ENCODE measurements at regions not wholly inside any gene's neighbourhood (a gene's known extent, or its start where the extent isn't known, plus 50 kb on each side); places are given as distances from the start of the nearest gene placed in this dataset.
A peak's percentile ranks its signal among the peaks of the same experiment; 100 is the strongest.
"Not testable (repeated sequence)": the region's sequence is repeated elsewhere in the genome, so short reads cannot be mapped to it uniquely, and the experiment has no call there.

DNA sequence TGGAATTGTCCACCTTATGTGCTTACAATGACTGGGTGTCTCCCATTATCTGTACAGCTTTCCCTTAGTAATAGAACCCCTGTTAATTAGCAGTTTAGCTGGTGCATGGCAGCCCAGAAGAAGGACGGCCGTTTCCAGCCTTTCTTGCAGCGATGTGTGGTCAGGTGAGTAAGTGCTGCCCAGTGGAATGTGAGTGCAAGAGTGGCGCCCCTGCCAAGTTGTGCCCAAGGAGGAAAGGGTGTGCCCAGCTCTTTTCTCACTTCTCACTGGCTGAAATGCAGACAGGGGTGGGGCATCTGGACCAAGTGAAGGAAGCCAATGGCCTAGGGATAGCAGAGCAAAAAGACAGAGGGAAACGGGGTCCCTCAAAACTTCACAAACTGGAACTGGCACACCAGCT lies 296.8 kb downstream of the PREX1 start:
- DNase-seq (ENCODE audit: low spot score), result no peak

DNA sequence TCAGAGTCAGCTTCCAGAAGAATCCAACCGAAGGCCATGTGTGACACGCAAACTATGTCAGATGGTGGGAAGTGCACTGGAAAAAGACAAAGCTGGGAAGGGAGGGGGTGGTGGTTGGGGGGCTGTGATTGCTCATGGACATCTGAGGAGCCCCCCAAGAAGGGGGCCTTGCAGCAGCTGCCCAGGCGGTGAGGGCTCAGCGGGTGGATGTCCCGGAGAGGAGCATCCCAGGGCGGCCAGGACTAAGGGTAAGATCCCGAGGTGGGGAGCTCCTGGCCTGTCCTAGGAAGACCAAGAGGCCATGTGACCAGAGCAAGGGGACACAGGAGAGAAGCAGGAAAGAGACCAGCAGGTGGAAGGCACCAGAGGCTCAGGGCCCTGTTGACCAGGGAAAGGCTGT lies 299.5 kb downstream of the PREX1 start:
- no peak for DNase-seq (ENCODE audit: low spot score)

DNA sequence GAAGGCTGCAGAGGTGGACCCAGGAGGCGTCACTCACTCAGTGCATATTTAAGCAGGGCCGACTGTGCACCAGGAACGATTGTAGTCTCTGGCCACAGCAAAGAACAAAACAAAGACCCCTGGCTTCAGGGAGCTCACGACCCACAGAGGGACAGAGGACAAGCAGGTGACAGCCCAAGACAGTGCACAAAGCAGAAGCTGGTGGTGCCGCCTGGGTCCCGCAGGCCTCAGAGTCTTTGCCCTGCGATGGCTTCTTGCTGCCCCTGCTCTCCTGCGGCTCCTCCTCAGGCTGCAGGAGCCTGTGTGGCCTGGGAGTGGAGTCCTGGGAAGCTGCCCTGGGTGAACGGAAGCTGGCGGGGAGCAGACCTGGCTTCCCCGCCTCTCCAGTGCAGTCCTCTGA lies 300.0 kb downstream of the PREX1 start:
- DNase-seq (ENCODE audit: low spot score), result no peak

DNA sequence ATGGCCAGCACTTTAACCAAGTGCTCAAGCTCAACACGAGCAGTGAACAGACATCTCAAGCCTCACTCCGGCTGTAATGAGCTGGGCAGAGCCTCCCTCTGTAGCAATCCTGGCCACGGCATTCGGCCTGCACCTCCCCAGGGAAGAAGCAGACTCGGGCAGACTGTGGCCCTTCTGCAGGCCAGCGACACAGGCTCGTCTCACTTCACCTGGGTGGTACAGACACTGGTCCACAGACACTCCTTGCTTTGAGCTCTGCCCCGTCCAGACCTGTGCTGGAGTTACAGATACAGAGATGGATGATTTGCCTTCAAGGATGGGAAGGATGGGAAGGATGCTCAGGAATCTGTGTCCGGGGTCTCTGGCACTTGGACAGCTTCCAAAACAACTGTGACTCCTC lies 300.9 kb downstream of the PREX1 start:
- no peak for DNase-seq (ENCODE audit: low spot score)

DNA sequence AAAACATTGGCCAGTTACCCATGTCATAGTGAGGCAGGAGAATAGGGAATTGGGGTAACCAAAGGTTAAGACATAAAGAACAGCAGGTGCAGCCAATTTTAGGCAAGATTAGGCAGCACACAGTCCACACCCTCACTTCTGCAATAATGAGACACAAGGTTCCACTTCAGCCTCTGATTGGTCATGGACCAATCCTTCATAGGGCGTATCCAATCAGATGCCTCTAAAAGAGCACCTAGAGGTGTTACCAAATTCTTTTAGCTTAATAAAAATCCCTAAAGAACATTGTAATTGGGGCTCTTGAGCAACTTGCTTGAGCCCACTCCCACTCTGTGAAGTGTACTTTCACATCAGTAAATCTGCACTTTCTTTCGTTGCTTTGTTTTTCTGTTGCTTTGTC lies 302.4 kb downstream of the PREX1 start:
- DNase-seq (ENCODE audit: low spot score), result no peak

DNA sequence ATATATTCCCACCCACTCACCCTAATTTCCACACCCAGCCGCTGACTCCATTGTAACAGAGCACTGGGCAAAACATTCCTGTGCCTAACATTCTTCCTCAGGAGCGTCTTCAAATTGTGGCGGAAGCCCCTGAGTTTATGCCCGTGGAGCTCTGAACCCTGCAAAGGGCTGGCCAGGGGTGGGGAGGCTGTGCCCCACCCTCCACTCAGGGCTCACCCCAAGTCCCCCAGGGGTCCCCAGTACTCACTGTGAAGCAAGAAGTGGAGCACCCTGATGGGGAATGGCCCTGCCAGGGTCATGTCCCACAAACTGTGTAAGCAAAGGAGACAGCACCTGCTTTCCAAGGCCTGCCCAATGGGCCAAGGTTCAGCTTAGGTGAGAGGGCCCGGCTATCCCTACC lies 303.2 kb downstream of the PREX1 start:
- DNase-seq (ENCODE audit: low spot score), result no peak

DNA sequence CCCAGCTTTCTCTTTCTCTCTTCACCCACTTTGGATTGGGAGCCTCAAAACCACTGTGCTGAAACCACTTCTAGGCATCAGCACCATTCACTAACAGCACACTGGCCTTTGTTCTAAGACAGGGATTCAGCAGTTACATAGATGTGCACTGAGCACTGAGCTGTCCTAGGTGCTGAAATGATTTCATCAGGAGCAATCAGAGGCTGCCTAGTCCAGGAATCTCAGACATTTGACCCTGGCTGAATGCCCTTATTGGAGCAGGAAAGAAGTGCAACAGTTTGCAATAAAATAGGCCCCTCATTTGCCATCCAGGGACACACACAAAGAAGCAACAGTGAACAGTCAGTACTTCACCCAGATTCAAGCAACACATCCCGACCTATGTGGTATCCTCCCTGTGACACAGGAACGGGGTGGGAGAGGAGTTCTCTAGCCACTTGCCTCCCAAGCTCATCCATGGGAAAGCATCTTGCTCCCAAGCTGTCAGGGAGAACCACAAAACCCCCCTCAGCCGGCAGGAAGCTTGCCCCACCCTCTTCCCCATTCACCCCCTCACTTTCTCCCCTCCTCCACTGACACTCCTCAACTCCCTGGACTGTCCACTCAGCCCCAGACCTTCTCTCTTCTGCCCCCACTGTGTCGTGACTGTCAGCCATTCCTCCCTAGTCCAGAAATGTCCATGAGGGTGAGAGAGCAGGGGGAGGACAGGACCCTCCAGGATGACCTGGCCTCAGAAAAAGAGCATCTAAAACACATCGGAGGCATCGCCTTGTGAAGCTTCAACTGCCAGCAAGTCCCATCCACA lies 304.4 kb downstream of the PREX1 start:
- peak; percentile 73 for DNase-seq (ENCODE audit: low spot score)

DNA sequence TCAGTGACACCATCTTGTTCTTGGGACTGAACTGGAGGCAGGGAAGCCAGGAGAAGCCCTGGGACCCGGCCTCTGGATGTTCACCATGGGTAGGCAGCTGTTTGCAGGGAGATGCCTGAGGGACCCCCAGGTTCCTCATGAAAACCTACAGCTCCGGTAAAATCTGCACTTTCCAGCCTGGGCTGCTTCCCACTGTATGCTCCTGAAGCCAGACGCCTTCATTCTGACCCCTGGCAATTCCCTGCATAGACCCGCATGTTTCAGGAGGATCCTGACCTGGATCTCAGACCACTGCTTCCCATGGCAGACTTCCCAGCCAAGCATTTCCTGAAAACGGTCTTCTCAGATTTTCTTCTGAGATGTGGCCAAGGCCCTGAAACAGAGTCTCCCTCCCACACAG lies 306.7 kb downstream of the PREX1 start:
- DNase-seq (ENCODE audit: low spot score), result no peak

DNA sequence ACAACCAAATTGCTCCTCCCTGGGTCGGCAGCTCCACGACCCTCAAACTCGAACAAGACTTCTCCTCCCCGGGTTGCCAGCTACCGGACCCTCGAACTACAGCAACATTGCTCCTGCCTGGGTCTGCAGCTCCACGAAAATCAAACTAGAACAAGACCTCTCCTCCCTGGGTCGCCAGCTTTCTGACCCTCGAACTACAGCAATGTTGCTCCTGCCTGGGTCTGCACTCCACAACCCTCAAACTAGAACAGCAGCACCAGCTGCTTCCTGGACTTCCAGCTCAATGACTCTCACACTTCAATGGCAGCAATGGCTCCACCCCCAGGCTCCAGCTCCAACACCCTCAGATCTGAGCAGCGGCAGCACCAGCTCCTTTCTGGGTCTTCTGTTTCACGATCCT lies 311.6 kb downstream of the PREX1 start:
- DNase-seq (ENCODE audit: low spot score), result not testable (repeated sequence)

DNA sequence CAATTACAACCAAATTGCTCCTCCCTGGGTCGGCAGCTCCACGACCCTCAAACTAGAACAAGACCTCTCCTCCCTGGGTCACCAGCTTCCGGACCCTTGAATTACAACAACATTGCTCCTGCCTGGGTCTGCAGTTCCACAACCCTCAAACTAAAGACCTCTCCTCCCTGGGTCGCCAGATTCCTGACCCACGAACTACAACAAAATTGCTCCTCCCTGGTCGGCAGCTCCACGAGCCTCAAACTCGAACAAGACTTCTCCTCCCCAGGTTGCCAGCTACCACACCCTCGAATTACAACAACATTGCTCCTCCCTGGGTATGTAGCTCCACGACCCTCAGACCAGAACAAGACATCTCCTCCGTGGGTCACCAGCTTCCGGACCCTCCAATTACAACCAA lies 313.2 kb downstream of the PREX1 start:
- DNase-seq (ENCODE audit: low spot score), result not testable (repeated sequence)

DNA sequence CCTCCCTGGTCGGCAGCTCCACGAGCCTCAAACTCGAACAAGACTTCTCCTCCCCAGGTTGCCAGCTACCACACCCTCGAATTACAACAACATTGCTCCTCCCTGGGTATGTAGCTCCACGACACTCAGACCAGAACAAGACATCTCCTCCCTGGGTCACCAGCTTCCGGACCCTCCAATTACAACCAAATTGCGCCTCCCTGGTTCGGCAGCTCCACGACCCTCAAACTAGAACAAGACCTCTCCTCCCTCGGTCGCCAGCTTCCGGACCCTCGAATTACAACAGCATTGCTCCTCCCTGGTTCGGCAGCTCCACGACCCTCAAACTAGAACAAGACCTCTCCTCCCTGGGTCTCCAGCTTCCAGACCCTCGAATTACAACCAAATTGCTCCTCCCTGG lies 315.3 kb downstream of the PREX1 start:
- DNase-seq (ENCODE audit: low spot score), result not testable (repeated sequence)

DNA sequence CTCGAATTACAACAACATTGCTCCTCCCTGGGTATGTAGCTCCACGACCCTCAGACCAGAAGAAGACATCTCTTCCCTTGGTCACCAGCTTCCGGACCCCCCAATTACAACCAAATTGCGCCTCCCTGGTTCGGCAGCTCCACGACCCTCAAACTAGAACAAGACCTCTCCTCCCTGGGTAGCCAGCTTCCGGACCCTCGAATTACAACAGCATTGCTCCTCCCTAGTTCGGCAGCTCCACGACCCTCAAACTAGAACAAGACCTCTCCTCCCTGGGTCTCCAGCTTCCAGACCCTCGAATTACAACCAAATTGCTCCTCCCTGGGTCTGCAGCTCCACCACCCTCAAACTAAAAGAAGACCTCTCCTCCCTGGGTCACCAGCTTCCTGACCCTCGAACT lies 322.7 kb downstream of the PREX1 start:
- not testable (repeated sequence) for DNase-seq (ENCODE audit: low spot score)

DNA sequence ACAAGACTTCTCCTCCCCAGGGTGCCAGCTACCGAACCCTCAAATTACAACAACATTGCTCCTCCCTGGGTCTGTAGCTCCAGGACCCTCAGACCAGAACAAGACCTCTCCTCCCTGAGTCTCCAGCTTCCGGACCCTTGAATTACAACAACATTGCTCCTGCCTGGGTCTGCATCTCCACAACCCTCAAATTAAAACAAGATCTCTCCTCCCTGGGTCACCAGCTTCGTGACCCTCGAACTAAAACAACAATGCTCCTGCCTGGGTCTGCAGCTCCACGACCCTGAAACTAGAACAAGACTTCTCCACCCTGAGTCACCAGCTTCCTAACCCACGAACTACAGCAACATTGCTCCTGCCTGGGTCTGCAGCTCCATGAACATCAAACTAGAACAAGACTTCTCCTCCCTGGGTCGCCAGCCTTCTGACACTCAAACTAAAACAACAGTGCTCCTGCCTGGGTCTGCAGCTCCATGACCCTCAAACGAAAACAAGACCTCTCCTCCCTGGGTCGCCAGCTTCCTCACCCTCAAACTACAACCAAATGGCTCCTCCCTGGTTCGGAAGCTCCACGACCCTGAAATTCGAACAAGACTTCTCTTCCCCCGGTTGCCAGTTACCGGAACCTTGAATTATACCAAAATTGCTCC lies 324.5 kb downstream of the PREX1 start:
- DNase-seq (ENCODE audit: low spot score), result no peak

DNA sequence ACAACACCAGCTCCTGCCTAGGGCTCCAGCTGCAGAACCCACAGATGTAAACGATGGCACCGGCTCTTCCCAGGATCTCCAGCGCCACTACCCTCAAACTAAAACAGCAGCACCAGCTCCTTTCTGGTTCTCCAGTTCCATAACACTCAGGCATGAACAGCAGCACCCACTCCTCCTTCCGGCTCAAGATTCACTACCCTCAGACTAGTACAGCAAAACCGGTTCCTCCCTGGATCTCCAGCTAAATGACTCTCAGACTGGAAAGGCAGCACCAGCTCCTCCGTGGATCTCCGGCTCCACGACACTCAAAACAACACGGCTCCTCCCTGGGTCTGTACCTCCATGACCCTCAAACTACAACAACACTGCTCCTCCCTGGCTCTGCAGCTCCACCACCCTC lies 325.0 kb downstream of the PREX1 start:
- DNase-seq (ENCODE audit: low spot score), result no peak

DNA sequence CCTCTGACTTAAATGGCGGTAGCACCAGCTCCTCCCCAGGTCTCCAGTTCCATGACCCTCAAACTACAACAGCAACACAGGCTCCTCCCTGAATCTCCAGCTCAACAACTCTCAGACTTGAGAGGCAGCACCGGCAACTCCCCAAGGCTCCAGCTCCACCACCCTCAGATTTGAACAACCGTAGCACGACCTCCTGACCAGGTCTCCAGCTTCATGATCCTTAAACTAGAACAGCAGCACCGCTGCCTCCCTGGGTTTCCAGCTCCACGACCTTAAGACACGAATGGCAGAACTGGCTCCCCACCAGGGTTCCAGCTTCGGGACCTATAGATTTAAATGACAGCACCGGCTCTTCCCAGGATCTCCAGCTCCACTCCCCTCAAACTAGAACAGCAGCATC lies 325.8 kb downstream of the PREX1 start:
- DNase-seq (ENCODE audit: low spot score), result no peak

DNA sequence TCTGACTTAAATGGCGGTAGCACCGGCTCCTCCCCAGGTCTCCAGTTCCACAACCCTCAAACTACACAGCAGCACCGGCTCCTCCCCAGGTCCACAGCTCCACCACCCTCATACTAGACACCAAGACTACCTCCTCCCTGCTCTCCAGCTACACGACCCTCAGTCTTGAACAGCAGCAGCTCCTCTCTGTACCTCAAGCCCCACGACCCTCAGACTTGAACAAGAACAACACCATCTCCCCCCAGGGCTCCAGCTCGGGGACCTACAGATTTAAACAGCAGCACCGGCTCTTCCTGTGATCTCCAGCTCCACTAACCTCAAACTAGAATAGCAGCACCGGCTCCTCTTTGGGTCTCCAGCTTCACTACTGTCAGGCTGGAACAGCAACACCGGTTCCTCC lies 326.9 kb downstream of the PREX1 start:
- DNase-seq (ENCODE audit: low spot score), result not testable (repeated sequence)

DNA sequence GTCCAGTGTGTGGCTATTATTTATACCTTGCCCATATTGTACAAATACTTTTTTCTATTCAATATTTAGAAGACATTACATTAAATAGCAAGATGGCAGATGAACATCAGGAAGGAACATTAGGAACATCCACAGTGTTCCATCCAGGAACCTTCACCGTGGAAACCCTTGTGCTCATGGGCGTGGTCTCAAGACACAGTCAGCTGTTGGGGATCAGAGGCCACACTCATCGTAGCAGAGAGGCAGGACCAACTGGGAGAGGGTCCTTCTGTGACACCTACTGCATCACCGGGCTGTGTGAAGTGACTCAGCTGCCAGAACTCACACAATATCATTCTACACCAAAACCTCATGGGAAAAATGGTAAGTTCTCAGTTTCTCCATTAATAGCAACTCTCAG lies 328.9 kb downstream of the PREX1 start:
- DNase-seq (ENCODE audit: low spot score), result not testable (repeated sequence)

DNA sequence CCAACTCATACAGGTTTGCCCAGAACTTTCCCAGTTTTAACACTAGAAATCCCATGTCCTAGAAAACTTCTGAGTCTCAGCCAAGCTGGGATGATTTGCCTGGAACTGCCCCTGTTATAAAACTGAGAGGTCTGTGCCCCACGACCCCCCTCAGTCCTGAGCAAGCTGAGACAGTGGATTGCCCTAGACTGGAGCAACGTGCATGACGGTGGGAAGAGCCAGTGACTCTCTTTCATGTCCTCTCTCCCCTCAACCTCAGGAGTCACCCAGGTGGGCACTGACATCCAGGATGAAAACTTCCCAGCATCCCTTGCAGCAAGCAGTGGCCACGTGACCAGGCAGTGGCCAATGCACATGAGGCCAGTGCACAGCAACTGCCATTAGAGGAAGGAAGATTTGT lies 329.7 kb downstream of the PREX1 start:
- DNase-seq (ENCODE audit: low spot score), result not testable (repeated sequence)

DNA sequence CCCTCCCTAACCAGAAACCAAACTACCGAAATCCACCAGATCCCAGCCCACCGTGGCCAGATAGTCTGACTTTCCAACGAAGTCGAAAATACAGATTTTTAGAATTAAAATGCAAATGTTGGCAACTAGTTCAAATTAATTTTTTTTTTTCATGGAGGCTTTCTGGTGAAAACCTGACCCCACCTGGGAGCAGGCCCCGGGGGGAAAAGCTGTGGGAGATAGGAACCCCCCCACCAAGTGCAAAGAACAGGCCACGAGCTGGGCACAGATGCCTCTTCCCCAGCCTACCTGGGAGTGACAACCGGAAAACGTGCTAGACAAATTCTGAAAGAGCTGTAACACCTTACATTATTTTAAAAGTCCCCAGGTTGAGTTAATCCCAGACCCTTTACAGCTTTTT lies 333.8 kb downstream of the PREX1 start:
- DNase-seq (ENCODE audit: low spot score), result no peak

DNA sequence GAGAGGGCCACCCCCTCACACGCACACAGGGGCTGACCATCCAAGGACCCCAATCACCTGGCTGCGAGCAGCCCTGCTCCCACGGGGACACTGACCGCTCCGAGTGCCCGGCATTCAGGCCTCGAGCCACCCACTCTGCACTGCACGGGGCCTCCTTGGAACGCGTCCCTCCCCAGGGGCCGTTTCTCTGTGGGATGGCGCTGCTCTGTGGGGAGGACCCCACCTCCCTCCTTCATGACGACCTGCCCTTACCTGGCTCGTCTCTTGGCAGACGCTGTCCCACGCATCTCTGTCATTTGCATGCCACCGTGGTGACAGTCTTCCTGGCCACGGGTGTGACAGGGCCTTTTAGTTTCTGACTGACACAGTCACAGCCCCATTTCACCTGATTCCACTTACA lies 334.5 kb downstream of the PREX1 start:
- DNase-seq (ENCODE audit: low spot score), result not testable (repeated sequence)

DNA sequence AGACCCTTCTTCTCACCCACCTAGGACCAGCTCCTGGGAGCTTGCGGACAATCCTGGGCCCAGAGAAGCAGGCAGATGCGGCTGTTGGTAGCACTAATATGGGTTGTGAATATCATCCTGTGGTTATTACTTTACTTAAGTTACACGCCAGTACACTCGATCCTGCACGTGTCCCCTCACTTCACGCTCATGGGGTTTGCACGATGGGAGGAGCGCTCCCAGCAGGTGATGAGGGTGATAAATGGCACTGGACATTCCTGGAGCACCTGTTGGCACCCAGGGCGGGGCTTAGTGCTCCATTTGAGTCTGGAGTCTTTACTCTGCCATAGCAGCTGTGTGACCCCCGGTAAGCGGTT lies 335.1 kb downstream of the PREX1 start:
- DNase-seq (ENCODE audit: low spot score), result no peak

DNA sequence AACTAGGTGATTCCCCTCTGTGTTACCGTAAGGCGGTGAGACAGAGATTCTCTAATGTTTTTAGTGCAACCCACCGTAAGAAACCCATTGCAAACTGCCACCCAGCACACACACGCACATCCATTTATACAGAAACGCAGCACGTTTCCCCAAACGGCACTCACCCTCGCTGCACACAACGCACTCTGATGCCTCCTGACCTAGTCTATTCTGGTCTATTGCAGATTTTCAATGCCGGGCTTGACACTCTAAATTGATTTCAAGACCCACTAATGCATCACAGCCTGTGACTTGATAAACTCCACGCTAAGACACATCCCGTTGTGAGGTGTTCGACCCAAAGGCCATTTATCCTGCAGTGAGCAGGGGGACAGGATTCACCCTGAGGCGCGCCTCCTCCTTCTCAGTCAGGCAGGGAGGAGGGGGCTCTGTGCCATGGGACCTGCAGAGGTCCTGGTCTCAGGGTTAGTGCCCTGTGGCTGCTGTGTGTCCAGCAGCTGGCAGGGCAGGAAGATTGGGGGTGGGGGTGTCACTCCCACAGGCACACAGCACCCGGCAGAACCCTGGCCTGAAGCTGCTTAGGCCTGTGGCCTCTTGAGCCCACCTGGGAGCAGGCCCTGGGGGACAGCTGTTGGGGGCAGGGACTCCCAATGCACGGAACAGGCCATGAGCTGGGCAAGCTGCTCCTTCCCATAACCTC lies 335.6 kb downstream of the PREX1 start:
- no peak for DNase-seq (ENCODE audit: low spot score)

Measured in AG08395 (cell line).